ENCODE measurements at regions not wholly inside any gene's neighbourhood (a gene's known extent, or its start where the extent isn't known, plus 50 kb on each side); places are given as distances from the start of the nearest gene placed in this dataset.

- no peak overlapping the region for H2AFZ ChIP-seq (ENCODE audit: low read depth, low read length)
- H3K4me1 ChIP-seq (ENCODE audit: insufficient read depth, low read length), result no peaks in the 10 kb centered on the region
- no peaks in the 10 kb centered on the region for H3K36me3 ChIP-seq (ENCODE audit: insufficient read depth, low read length)
- no peaks in the 10 kb centered on the region for H3K9me3 ChIP-seq (ENCODE audit: low read length)
- H3K4me3 ChIP-seq (ENCODE audit: low read length), result no peak overlapping the region
- no peaks in the 10 kb centered on the region for H3K27me3 ChIP-seq (ENCODE audit: insufficient read depth, low read length)
Observed at GRCh38 chr15:85979929-85980328, 99.7 kb upstream of the AGBL1 start.

DNA sequence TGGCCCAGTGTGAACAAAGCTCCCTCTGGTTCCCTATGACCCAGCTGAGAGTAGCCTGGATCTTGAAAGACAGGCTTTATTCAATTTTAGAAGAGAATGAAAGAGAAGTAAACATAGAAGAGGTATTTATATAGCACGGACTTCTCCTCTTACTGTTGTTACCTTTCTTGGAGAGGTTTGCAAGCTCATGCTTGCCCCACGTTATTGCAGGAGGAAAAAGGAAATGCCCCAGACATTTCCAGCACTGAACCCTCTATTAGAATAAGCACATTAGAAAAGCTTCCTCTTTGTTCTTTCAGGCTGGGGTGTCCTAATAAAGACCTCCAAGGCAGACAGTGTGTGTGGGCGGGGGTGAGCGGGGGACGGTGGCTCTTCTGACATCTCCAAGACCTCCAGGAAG, 98.7 kb upstream of the AGBL1 start:
- Histone ChIP-seq H3K9me3 (ENCODE audit: low read length) (no peaks in the 10 kb centered on the region), H2AFZ (ENCODE audit: low read depth, low read length) (no peak overlapping the region)

DNA sequence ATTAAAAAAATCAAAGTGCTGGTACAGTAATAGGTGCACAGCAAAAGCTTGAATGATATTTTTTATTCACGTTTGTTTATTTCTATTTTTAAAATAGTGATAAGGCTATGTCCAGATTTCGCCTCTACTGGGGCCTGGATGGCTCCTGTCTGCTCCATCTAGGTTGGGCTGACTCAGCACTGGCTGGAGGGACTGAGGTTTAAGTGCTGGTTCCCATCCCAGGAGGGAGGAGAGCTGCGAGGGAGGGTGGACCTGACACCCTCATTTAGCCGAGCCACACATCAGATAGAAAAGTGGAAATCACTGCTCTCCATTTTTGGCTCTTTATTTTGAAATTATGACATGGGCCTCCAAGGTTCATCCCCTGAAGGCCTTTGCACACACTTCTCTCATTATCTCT, 95.4 kb upstream of the AGBL1 start:
- no peaks in the 10 kb centered on the region for H3K9me3 ChIP-seq (ENCODE audit: low read length)
- H3K27me3 ChIP-seq (ENCODE audit: insufficient read depth, low read length), result no peaks in the 10 kb centered on the region
- no peaks in the 10 kb centered on the region for H3K36me3 ChIP-seq (ENCODE audit: insufficient read depth, low read length)
- no peaks in the 10 kb centered on the region for H3K4me1 ChIP-seq (ENCODE audit: insufficient read depth, low read length)
- H2AFZ ChIP-seq (ENCODE audit: low read depth, low read length), result no peak overlapping the region
- no peak overlapping the region for H3K4me3 ChIP-seq (ENCODE audit: low read length)

More for the DNA sequence above, 98.7 kb upstream of the AGBL1 start:
- Histone ChIP-seq H3K4me1 (ENCODE audit: insufficient read depth, low read length) (no peaks in the 10 kb centered on the region), H3K27me3 (ENCODE audit: insufficient read depth, low read length) (no peaks in the 10 kb centered on the region), H3K4me3 (ENCODE audit: low read length) (no peak overlapping the region), H3K36me3 (ENCODE audit: insufficient read depth, low read length) (no peaks in the 10 kb centered on the region)

- H2AFZ ChIP-seq (ENCODE audit: low read depth, low read length), result no peak overlapping the region
- H3K9me3 ChIP-seq (ENCODE audit: low read length), result no peaks in the 10 kb centered on the region
- H3K27me3 ChIP-seq (ENCODE audit: insufficient read depth, low read length), result no peaks in the 10 kb centered on the region
- H3K4me1 ChIP-seq (ENCODE audit: insufficient read depth, low read length), result no peaks in the 10 kb centered on the region
- no peak overlapping the region for H3K4me3 ChIP-seq (ENCODE audit: low read length)
- H3K36me3 ChIP-seq (ENCODE audit: insufficient read depth, low read length), result no peaks in the 10 kb centered on the region
Observed at GRCh38 chr15:85986116-85986515, 93.6 kb upstream of the AGBL1 start.

- no peaks in the 10 kb centered on the region for H3K4me1 ChIP-seq (ENCODE audit: insufficient read depth, low read length)
- H3K4me3 ChIP-seq (ENCODE audit: low read length), result no peak overlapping the region
- no peak overlapping the region for H2AFZ ChIP-seq (ENCODE audit: low read depth, low read length)
- no peaks in the 10 kb centered on the region for H3K9me3 ChIP-seq (ENCODE audit: low read length)
- H3K36me3 ChIP-seq (ENCODE audit: insufficient read depth, low read length), result no peaks in the 10 kb centered on the region
- H3K27me3 ChIP-seq (ENCODE audit: insufficient read depth, low read length), result no peaks in the 10 kb centered on the region
Observed at GRCh38 chr15:85986741-85987140, 92.9 kb upstream of the AGBL1 start.

GRCh38 chr15:85988741-85989140, 90.9 kb upstream of the AGBL1 start:
- no peaks in the 10 kb centered on the region for H3K4me1 ChIP-seq (ENCODE audit: insufficient read depth, low read length)

GRCh38 chr15:85992224-85992623, 87.4 kb upstream of the AGBL1 start:
- H3K4me1 ChIP-seq (ENCODE audit: insufficient read depth, low read length), result no peaks in the 10 kb centered on the region
- no peaks in the 10 kb centered on the region for H3K27me3 ChIP-seq (ENCODE audit: insufficient read depth, low read length)
- no peak overlapping the region for H2AFZ ChIP-seq (ENCODE audit: low read depth, low read length)
- no peaks in the 10 kb centered on the region for H3K9me3 ChIP-seq (ENCODE audit: low read length)
- no peak overlapping the region for H3K4me3 ChIP-seq (ENCODE audit: low read length)
- H3K36me3 ChIP-seq (ENCODE audit: insufficient read depth, low read length), result no peaks in the 10 kb centered on the region

More at GRCh38 chr15:85988741-85989140, 90.9 kb upstream of the AGBL1 start:
- H3K36me3 ChIP-seq (ENCODE audit: insufficient read depth, low read length), result no peaks in the 10 kb centered on the region
- no peaks in the 10 kb centered on the region for H3K9me3 ChIP-seq (ENCODE audit: low read length)
- H2AFZ ChIP-seq (ENCODE audit: low read depth, low read length), result no peak overlapping the region
- H3K27me3 ChIP-seq (ENCODE audit: insufficient read depth, low read length), result no peaks in the 10 kb centered on the region
- no peak overlapping the region for H3K4me3 ChIP-seq (ENCODE audit: low read length)

DNA sequence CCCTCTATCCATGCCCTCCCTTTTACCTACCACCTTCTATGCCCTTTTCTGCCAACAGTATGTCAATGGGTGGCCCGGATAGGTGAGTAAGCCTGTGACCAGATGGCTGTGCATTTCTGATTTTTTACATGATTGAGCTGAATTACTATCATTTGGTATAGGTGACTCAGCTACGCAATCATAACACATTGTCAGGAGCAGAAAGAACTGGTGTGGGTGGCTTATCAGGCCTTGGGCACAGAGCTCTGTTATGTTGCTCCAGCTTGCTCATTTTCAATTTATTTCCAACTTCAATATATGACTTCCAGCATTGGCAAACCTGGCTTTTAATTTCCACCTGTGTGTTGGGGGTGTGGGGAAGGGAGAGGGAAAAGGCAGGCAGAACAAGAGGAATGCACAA, 86.6 kb upstream of the AGBL1 start:
- Histone ChIP-seq H3K36me3 (ENCODE audit: insufficient read depth, low read length) (no peaks in the 10 kb centered on the region), H3K4me3 (ENCODE audit: low read length) (no peak overlapping the region), H3K27me3 (ENCODE audit: insufficient read depth, low read length) (no peaks in the 10 kb centered on the region), H2AFZ (ENCODE audit: low read depth, low read length) (no peak overlapping the region), H3K4me1 (ENCODE audit: insufficient read depth, low read length) (no peaks in the 10 kb centered on the region), H3K9me3 (ENCODE audit: low read length) (no peaks in the 10 kb centered on the region)

GRCh38 chr15:85997618-85998017, 82.1 kb upstream of the AGBL1 start:
- Histone ChIP-seq H3K27me3 (ENCODE audit: insufficient read depth, low read length) (no peaks in the 10 kb centered on the region), H3K9me3 (ENCODE audit: low read length) (no peaks in the 10 kb centered on the region), H2AFZ (ENCODE audit: low read depth, low read length) (no peak overlapping the region), H3K4me1 (ENCODE audit: insufficient read depth, low read length) (no peaks in the 10 kb centered on the region), H3K4me3 (ENCODE audit: low read length) (no peak overlapping the region), H3K36me3 (ENCODE audit: insufficient read depth, low read length) (no peaks in the 10 kb centered on the region)

- Histone ChIP-seq H3K9me3 (ENCODE audit: low read length) (no peaks in the 10 kb centered on the region), H3K4me3 (ENCODE audit: low read length) (no peak overlapping the region), H2AFZ (ENCODE audit: low read depth, low read length) (no peak overlapping the region), H3K27me3 (ENCODE audit: insufficient read depth, low read length) (no peaks in the 10 kb centered on the region), H3K4me1 (ENCODE audit: insufficient read depth, low read length) (no peaks in the 10 kb centered on the region), H3K36me3 (ENCODE audit: insufficient read depth, low read length) (no peaks in the 10 kb centered on the region)
Observed at GRCh38 chr15:85999658-86000057, 80.0 kb upstream of the AGBL1 start.

- H3K4me1 ChIP-seq (ENCODE audit: insufficient read depth, low read length), result no peaks in the 10 kb centered on the region
- no peaks in the 10 kb centered on the region for H3K36me3 ChIP-seq (ENCODE audit: insufficient read depth, low read length)
- H3K4me3 ChIP-seq (ENCODE audit: low read length), result no peak overlapping the region
- no peaks in the 10 kb centered on the region for H3K27me3 ChIP-seq (ENCODE audit: insufficient read depth, low read length)
- H3K9me3 ChIP-seq (ENCODE audit: low read length), result no peaks in the 10 kb centered on the region
- no peak overlapping the region for H2AFZ ChIP-seq (ENCODE audit: low read depth, low read length)
Observed at GRCh38 chr15:86001200-86001599, 78.5 kb upstream of the AGBL1 start.

DNA sequence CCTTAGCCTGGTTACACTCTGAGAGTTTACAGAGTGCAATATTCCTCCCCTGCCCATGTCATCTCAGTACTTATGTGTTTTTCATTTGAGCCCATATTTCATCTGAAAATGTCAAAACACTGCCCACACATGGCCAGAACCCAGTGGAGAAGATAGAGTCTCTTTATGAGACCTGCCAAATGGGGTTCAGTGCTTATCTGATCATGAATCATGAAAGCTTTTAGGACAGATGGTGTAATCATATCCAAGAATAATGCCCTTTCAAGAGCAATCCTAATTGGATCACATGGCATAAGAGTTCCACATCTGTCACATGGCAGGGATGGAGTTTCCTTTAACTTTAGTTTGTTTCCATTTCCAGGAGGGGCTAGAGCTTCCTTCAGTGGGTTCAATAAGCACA, 77.2 kb upstream of the AGBL1 start:
- Histone ChIP-seq H3K9me3 (ENCODE audit: low read length) (no peaks in the 10 kb centered on the region), H2AFZ (ENCODE audit: low read depth, low read length) (no peak overlapping the region), H3K36me3 (ENCODE audit: insufficient read depth, low read length) (no peaks in the 10 kb centered on the region), H3K27me3 (ENCODE audit: insufficient read depth, low read length) (no peaks in the 10 kb centered on the region), H3K4me1 (ENCODE audit: insufficient read depth, low read length) (no peaks in the 10 kb centered on the region), H3K4me3 (ENCODE audit: low read length) (no peak overlapping the region)

- H3K27me3 ChIP-seq (ENCODE audit: insufficient read depth, low read length), result no peaks in the 10 kb centered on the region
- H3K36me3 ChIP-seq (ENCODE audit: insufficient read depth, low read length), result no peaks in the 10 kb centered on the region
- H3K4me1 ChIP-seq (ENCODE audit: insufficient read depth, low read length), result no peaks in the 10 kb centered on the region
- no peak overlapping the region for H3K4me3 ChIP-seq (ENCODE audit: low read length)
- no peak overlapping the region for H2AFZ ChIP-seq (ENCODE audit: low read depth, low read length)
- H3K9me3 ChIP-seq (ENCODE audit: low read length), result no peaks in the 10 kb centered on the region
Observed at GRCh38 chr15:86004061-86004460, 75.6 kb upstream of the AGBL1 start.

DNA sequence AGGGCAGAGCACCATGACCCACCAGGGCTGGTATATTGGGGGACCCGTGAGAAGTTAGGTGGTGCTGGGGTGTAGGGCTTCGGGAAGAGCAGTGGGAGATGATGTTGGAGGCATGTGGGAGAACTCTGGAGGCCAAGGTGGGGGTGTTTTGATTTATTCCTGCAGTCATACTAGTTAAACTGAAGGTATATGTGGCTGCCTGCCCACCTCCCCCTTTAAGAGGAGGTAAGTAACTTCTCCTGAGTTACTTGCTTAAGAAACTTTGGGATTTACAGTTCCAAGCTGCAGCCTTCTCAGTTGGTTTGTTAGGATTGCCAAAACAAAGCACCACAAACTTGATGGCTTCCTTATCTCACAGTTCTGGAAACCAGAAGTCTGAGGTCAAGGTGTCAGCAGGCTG, 73.1 kb upstream of the AGBL1 start:
- H3K9me3 ChIP-seq (ENCODE audit: low read length), result no peaks in the 10 kb centered on the region
- H2AFZ ChIP-seq (ENCODE audit: low read depth, low read length), result no peak overlapping the region
- no peaks in the 10 kb centered on the region for H3K36me3 ChIP-seq (ENCODE audit: insufficient read depth, low read length)
- no peaks in the 10 kb centered on the region for H3K4me1 ChIP-seq (ENCODE audit: insufficient read depth, low read length)
- H3K27me3 ChIP-seq (ENCODE audit: insufficient read depth, low read length), result no peaks in the 10 kb centered on the region
- no peak overlapping the region for H3K4me3 ChIP-seq (ENCODE audit: low read length)
